ENCODE measurements at regions not wholly inside any gene's neighbourhood (a gene's known extent, or its start where the extent isn't known, plus 50 kb on each side); places are given as distances from the start of the nearest gene placed in this dataset.

GRCh38 chr14:45673420-45673819 lies 420.4 kb upstream of the MIS18BP1 start:
- FAIRE-seq: no peak
- DNase-seq (ENCODE audit: low read depth in 1 of 2, low spot score in 2 of 2): no peak
- no peak overlapping the region for H4K8ac ChIP-seq (ENCODE audit: extremely low read depth, insufficient read depth, low read length)
- TF ChIP-seq RFX5 (IDR thresholded peaks at IDR 0.05; ENCODE audit: borderline replicate concordance, low read depth, low read length): no peak
- no peak for TF ChIP-seq CREB1 (IDR thresholded peaks at IDR 0.05)
- no peak for TF ChIP-seq BCL11A (IDR thresholded peaks at IDR 0.05; ENCODE audit: low read depth in 2 of 2, low read length in 2 of 2)
- TF ChIP-seq BACH1 (IDR thresholded peaks at IDR 0.05; ENCODE audit: low read length): no peak
- no peak for TF ChIP-seq SRF (IDR thresholded peaks at IDR 0.05; ENCODE audit: low read depth, low read length)
- TF ChIP-seq USF2 (IDR thresholded peaks at IDR 0.05; ENCODE audit: low read length): no peak
- no peak for TF ChIP-seq MAX (IDR thresholded peaks at IDR 0.05)
- TF ChIP-seq JUN (IDR thresholded peaks at IDR 0.05; ENCODE audit: low read depth, low read length): no peak
- TF ChIP-seq SIRT6 (IDR thresholded peaks at IDR 0.05; ENCODE audit: low read length): no peak
- no peak for TF ChIP-seq TBP (IDR thresholded peaks at IDR 0.05; ENCODE audit: low read depth, low read length)
- TF ChIP-seq NANOG (IDR thresholded peaks at IDR 0.05; ENCODE audit: insufficient read depth, low read depth, low read length, poor library complexity, severe bottlenecking): no peak
- no peak for TF ChIP-seq ASH2L (IDR thresholded peaks at IDR 0.05; ENCODE audit: low read length)
- no peak for TF ChIP-seq TAF7 (optimal IDR thresholded peaks at IDR 0.05; ENCODE audit: borderline replicate concordance, low read depth, low read length)
- TF ChIP-seq RNF2 (IDR thresholded peaks at IDR 0.05; ENCODE audit: borderline replicate concordance, low read depth, low read length, missing control alignments, poor library complexity, severe bottlenecking): no peak

More at GRCh38 chr14:45673420-45673819, 420.4 kb upstream of the MIS18BP1 start:
- no peak overlapping the region for H3K4me3 ChIP-seq (ENCODE audit: extremely low read depth in 1 of 4, insufficient read depth in 2 of 4, low read depth in 3 of 4, low read length in 4 of 4)
- H2BK120ac ChIP-seq (replicated peaks; ENCODE audit: low read depth, low read length): no peak overlapping the region
- WGBS, 2 experiments (ENCODE audit: extremely low coverage in 1 of 2, insufficient coverage in 1 of 2, insufficient read length in 1 of 2, insufficient replicate concordance in 2 of 2, low coverage in 1 of 2, low lambda C conversion rate in 2 of 2, missing lambda C conversion rate in 1 of 2): 96% methylated on average over 1 of the region's 1 CpG; no CpG with 5 or more reads in 1 of the 2 experiments
- H3K4me2 ChIP-seq (ENCODE audit: insufficient read depth in 1 of 2, low read depth in 2 of 2, low read length in 2 of 2): no peak overlapping the region
- H3K23me2 ChIP-seq (ENCODE audit: low read depth, low read length): no peaks in the 10 kb centered on the region
- CTCF ChIA-PET (ENCODE audit: partially characterized antibody): no interaction called here
- no peak overlapping the region for H3K4ac ChIP-seq (replicated peaks; ENCODE audit: insufficient read length, low read depth, low read length)
- no peak overlapping the region for H3K23ac ChIP-seq (ENCODE audit: insufficient read length)
- no peak overlapping the region for H4K91ac ChIP-seq (replicated peaks; ENCODE audit: insufficient read length, low read length)
- no peak overlapping the region for H3K18ac ChIP-seq (ENCODE audit: extremely low read depth, low read length)
- no peak overlapping the region for H2AFZ ChIP-seq (ENCODE audit: low read length)
- H3K27me3 ChIP-seq (replicated peaks in 1 of 4; ENCODE audit: control insufficient read depth in 3 of 4, extremely low read depth in 1 of 4, insufficient read depth in 3 of 4, low read length in 3 of 4): no peaks in the 10 kb centered on the region
- no peaks in the 10 kb centered on the region for H3K36me3 ChIP-seq (ENCODE audit: control insufficient read depth in 2 of 4, insufficient read depth in 4 of 4, low read length in 3 of 4)
- no peak overlapping the region for H3K9ac ChIP-seq (replicated peaks in 1 of 4; ENCODE audit: extremely low read depth in 1 of 4, low read depth in 3 of 4, low read length in 3 of 4)
- no peak overlapping the region for H3K14ac ChIP-seq (ENCODE audit: insufficient read length)
- no peak overlapping the region for H4K5ac ChIP-seq (ENCODE audit: insufficient read length, low read depth, low read length)
- H2BK12ac ChIP-seq (ENCODE audit: low read depth, low read length): no peak overlapping the region
- H2BK15ac ChIP-seq (ENCODE audit: low read length): no peak overlapping the region
- no peaks in the 10 kb centered on the region for H3K4me1 ChIP-seq (replicated peaks in 1 of 4; ENCODE audit: control insufficient read depth in 3 of 4, insufficient read depth in 4 of 4, low read length in 3 of 4)
- no peak overlapping the region for H3K27ac ChIP-seq (ENCODE audit: low read depth, low read length)
- H3K9me3 ChIP-seq (ENCODE audit: insufficient read depth in 2 of 2, low read depth in 1 of 2, low read length in 1 of 2): no peaks in the 10 kb centered on the region
- no peak overlapping the region for H2AK5ac ChIP-seq (ENCODE audit: low read depth, low read length)
- no peaks in the 10 kb centered on the region for H3K79me1 ChIP-seq (ENCODE audit: low read depth, low read length)
- no peaks in the 10 kb centered on the region for H3K79me2 ChIP-seq (ENCODE audit: control insufficient read depth in 1 of 2, insufficient read depth in 2 of 2, low read length in 2 of 2)
- POLR2A ChIA-PET (ENCODE audit: partially characterized antibody): no interaction called here
- H2BK20ac ChIP-seq (ENCODE audit: low read length): no peak overlapping the region
- no peak overlapping the region for H2BK5ac ChIP-seq (ENCODE audit: low read depth, low read length)
- no peak overlapping the region for H3K56ac ChIP-seq (replicated peaks; ENCODE audit: insufficient read length, low read depth, low read length)
- no peaks in the 10 kb centered on the region for H4K20me1 ChIP-seq (replicated peaks in 1 of 2; ENCODE audit: control insufficient read depth in 1 of 2, insufficient read depth in 2 of 2, low read length in 2 of 2)

Measured in H1 (cell line).